Muscle of arm (tissue), 1 donor: ENCODE measurements at regions not wholly inside any gene's neighbourhood (a gene's known extent, or its start where the extent isn't known, plus 50 kb on each side); places are given as distances from the start of the nearest gene placed in this dataset.
"Not testable (repeated sequence)": the region's sequence is repeated elsewhere in the genome, so short reads cannot be mapped to it uniquely, and the experiment has no call there.

ENCODE experiments used
- DNase-seq: peaks from one replicate; pipeline ENCODE4 v3.0.0-alpha.2; 2013

- DNase-seq: peak; percentile 65
These were observed 164.1 kb upstream of the MPDZ start for GRCh38 chr9:13443346-13444244.

- no peak for DNase-seq
These were observed 160.4 kb upstream of the MPDZ start for GRCh38 chr9:13439685-13440476.

DNA sequence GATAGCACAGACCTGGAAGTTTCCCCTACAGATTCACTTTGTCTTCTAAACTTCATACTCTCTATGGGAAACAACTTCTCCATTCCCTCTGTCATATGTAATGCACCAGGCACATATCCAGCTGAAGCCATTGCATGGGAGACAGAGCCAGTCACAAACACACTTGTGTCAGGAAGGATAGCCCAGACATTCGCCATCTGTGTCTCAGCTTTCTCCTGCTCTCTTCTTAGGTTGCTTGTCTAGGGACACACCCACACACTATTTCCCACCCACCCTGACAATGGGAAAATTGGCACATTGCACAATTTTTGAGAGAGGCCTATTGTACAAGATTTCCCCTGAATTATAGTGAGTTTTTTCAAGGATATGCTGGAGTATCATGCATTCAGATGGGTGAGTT is 158.4 kb upstream of the MPDZ start:
- DNase-seq: peak; percentile 68

GRCh38 chr9:13436591-13436990 is 157.1 kb upstream of the MPDZ start:
- no peak for DNase-seq

DNA sequence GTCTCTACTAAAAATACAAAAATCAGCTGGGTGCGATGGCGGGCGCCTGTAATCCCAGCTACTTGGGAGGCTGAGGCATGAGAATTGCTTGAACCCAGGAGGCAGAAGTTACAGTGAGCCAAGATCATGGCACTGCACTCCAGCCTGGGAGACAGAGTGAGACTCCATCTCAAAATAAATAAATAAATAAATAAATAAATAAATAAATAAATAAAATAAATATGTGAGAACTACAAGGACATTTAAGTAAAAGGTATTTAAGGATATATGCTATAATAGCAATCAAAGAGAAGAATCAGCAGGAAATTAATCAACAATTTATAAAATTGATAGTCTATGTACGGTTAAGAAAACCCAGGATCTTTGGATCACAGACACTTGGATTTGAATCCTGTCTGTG is 154.0 kb upstream of the MPDZ start:
- DNase-seq: not testable (repeated sequence)

- no peak for DNase-seq
These were observed 153.4 kb upstream of the MPDZ start for GRCh38 chr9:13432904-13433303.

- DNase-seq: no peak
These were observed 152.2 kb upstream of the MPDZ start for GRCh38 chr9:13431692-13432091.

- no peak for DNase-seq
These were observed 151.7 kb upstream of the MPDZ start for GRCh38 chr9:13431222-13431536.

DNA sequence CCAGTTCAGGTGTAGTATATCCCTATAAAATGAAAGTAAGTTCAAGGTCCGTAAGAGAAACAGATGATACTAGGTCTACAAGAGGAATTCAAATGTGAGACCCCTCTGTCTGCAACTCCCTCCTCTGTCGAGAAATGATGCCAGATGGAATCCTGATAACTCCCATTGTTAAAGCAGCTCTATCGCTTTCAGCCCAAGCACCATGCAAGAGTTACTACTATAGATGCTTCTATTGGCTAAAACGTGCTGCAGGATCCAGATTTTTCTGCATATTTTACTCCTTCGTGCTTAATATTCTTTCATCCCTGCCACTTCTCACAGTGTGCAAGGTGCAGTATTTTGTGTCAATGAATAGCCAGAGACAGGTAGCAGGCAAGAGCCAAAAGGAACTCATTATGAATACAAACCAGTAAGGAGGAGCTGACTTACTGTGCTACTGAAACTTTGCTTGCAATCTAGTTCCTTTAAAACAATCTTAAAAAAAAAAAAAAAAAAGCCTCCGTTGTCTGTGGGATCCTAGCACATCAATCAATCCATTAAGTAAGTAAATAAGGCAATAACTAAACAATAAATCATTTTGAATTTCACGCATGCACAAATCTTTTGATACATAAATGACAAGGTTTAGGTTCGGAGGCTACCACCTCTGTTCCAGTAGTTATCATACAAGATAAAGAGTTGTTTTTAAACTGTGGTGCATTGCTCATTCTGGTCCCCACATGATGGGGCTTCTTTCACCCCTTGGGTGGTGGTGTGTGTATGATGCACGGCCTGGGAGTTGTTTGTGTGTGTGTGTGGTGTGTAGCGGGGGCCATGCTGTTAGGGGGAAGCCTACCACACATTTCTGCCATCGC is 151.1 kb upstream of the MPDZ start:
- DNase-seq: no peak

- DNase-seq: no peak
These were observed 150.1 kb upstream of the MPDZ start for GRCh38 chr9:13429301-13430190.

- no peak for DNase-seq
These were observed 149.3 kb upstream of the MPDZ start for GRCh38 chr9:13428766-13429165.

GRCh38 chr9:13427587-13427986 is 148.1 kb upstream of the MPDZ start:
- DNase-seq: peak; percentile 81

DNA sequence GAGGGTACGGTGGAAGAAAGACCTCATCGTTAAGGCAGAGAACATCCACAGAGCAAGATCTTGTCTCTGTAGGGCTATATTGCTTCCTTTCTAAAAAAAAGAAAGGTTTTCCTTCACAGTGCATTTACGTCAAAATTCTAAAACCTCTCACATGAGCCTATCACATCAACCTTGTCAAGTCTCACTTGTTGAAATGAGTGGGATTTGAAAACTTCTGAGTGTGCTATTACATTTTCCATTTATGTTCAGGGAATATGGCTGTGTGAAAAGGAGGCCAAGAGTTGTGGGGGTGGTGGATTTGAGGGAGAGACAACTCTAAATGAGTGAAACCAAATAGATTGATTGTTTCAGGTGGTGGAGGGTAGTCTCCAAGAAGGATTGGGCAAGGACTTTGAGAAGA is 147.1 kb upstream of the MPDZ start:
- DNase-seq: no peak

GRCh38 chr9:13424872-13425271 is 145.4 kb upstream of the MPDZ start:
- no peak for DNase-seq

DNA sequence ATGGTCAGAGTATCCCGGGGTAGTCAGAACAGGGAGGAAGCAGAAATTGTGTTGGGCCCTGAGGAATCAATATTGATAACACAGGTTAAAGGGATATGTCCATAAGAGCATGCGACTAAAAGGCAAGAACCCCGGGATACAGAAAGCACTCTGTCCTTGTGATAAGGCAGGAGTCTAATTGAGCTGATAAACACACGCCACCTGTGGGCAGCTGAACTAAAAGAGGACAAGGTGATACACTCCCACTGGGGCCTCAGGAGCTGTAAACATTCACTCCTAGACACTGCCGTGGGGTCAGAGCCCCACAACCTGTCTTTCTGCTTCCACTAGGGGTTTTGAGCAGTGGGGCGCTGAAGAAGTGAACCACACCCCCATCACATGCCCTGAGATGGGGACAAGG is 144.7 kb upstream of the MPDZ start:
- no peak for DNase-seq

DNA sequence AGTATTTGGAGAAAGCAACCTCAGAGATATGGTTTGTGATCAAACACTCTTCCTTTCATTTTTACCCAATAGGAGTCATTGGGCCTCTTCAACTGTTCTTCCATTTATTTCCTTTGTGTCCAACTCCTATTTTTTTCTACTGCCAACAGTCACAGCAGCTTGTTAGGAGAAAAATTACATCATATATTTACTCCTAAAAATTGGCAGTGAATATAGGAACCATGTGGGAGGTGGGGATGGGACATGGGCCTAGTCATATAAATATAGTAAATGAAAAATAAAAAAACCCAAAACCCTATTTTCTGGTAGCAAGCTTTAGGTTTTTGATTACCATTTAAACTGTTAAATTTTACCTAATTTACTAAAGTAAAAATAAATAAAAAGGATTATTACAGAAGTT is 134.9 kb upstream of the MPDZ start:
- DNase-seq: no peak

DNA sequence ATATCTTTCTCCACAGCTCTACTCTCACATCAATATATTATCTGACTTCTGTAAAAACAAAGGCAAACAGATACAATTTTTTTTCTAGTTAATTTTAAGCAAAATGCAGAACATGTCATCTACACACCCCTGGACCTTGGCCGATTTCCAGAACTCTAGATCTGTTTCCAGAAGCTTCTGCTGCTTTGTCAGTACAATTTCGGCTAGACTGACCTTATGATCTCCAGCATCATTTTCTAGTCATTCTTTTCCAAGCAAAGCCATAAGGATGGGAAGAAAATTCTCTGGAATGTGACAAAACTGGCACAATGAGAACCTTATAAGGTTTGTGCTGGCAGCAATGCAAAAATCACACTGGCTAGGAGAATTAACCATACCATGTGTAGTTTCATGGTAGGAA is 132.8 kb upstream of the MPDZ start:
- DNase-seq: peak; percentile 57

DNA sequence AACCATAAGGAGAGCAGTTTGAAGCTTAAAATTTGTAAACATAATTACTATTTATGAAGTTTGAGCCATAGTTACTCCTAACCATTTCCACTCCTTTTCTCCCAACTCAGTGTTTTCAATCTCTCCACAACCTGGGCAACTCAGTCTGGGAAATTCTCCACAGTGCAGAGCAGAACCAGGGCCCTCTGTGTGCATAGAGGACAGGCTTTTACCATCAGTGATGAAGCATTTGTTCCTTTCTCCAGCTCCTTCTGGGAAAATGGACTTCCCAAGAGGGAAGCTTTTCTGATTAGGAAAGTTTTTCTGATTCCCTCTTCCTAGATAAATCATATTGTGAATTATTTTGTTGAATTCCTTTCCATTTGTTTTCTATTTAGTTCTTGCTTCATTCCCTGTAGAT is 132.3 kb upstream of the MPDZ start:
- peak; percentile 25 for DNase-seq

- DNase-seq: no peak
These were observed 131.1 kb upstream of the MPDZ start for GRCh38 chr9:13410566-13411031.

DNA sequence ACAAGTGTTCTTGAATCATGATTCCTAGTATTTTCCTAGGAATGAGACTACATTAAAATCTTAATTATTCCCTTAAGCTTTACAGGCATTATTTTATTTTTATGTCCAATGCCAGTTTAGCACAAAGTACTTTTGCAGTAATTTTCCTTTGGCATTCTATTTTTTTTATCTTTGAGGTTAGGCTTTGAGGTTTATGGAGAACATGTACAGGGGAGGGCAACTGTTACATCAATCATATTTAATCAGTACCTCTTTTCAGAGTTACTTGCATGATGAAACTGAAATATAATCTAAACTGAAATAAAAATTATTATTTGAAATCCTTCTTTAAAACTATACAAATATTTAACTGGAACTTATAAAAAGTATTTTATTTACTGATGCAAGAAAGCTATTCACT is 118.2 kb upstream of the MPDZ start:
- DNase-seq: no peak

DNA sequence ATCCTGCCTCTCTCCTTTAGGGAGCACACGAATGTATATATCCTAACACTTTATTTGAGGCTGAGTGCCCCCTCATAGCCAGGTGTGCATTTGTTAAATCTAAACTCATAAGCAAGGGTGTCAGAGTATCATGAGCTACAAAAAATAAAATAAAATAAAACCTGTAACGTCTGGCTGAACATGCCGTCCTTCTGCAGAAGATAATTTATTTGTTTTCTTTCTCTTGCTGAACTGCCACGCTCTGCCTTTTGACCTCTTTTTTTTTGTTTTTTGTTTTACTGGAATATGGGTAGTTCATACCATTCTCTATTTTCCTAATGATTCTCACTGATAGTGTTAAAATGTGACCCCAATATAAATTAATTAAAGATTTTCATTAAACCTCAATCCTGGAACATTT is 117.7 kb upstream of the MPDZ start:
- DNase-seq: no peak
